ENCODE measurements at regions not wholly inside any gene's neighbourhood (a gene's known extent, or its start where the extent isn't known, plus 50 kb on each side); places are given as distances from the start of the nearest gene placed in this dataset.

GRCh38 chrX:68945603-68946228 is 116.9 kb downstream of the EFNB1 start:
- Mint-ChIP-seq H3K9me3 (no peaks in the 10 kb centered on the region), H3K27ac (no peak overlapping the region), H3K36me3 (no peaks in the 10 kb centered on the region), H3K27me3 (peaks cover 7% of the 10 kb centered on the region), H3K4me1 (no peaks in the 10 kb centered on the region), H3K4me3 (no peak overlapping the region)
- no peak for ATAC-seq

- peaks cover 13% of the 10 kb centered on the region for H3K27me3 Mint-ChIP-seq
- no peaks in the 10 kb centered on the region for H3K9me3 Mint-ChIP-seq
- ATAC-seq = no peak
- no peaks in the 10 kb centered on the region for H3K36me3 Mint-ChIP-seq
- H3K4me3 Mint-ChIP-seq = no peak overlapping the region
- no peaks in the 10 kb centered on the region for H3K4me1 Mint-ChIP-seq
- H3K27ac Mint-ChIP-seq = no peak overlapping the region
Observed at GRCh38 chrX:68945081-68945602, 116.3 kb downstream of the EFNB1 start.

- H3K27ac Mint-ChIP-seq = no peak overlapping the region
- peaks cover 13% of the 10 kb centered on the region for H3K27me3 Mint-ChIP-seq
Observed at GRCh38 chrX:68944211-68944610, 115.4 kb downstream of the EFNB1 start.

GRCh38 chrX:68942840-68943239 is 114.0 kb downstream of the EFNB1 start:
- no peak for ATAC-seq

More at GRCh38 chrX:68944211-68944610, 115.4 kb downstream of the EFNB1 start:
- H3K36me3 Mint-ChIP-seq = no peaks in the 10 kb centered on the region
- no peaks in the 10 kb centered on the region for H3K4me1 Mint-ChIP-seq
- ATAC-seq = no peak
- H3K4me3 Mint-ChIP-seq = no peak overlapping the region
- H3K9me3 Mint-ChIP-seq = no peaks in the 10 kb centered on the region

GRCh38 chrX:68942104-68942503 is 113.3 kb downstream of the EFNB1 start:
- Mint-ChIP-seq H3K4me1 (no peaks in the 10 kb centered on the region), H3K27ac (no peak overlapping the region), H3K36me3 (no peaks in the 10 kb centered on the region)

More at GRCh38 chrX:68942840-68943239, 114.0 kb downstream of the EFNB1 start:
- Mint-ChIP-seq H3K4me1 (no peaks in the 10 kb centered on the region), H3K27me3 (peaks cover 13% of the 10 kb centered on the region), H3K9me3 (no peaks in the 10 kb centered on the region), H3K36me3 (no peaks in the 10 kb centered on the region), H3K4me3 (no peak overlapping the region), H3K27ac (no peak overlapping the region)

GRCh38 chrX:68941385-68941952 is 112.6 kb downstream of the EFNB1 start:
- H3K27me3 Mint-ChIP-seq = peaks cover 13% of the 10 kb centered on the region
- H3K4me1 Mint-ChIP-seq = no peaks in the 10 kb centered on the region
- no peak for ATAC-seq
- H3K36me3 Mint-ChIP-seq = no peaks in the 10 kb centered on the region
- H3K4me3 Mint-ChIP-seq = no peak overlapping the region
- no peak overlapping the region for H3K27ac Mint-ChIP-seq
- no peaks in the 10 kb centered on the region for H3K9me3 Mint-ChIP-seq

More at GRCh38 chrX:68942104-68942503, 113.3 kb downstream of the EFNB1 start:
- H3K4me3 Mint-ChIP-seq = no peak overlapping the region
- ATAC-seq = no peak
- peaks cover 13% of the 10 kb centered on the region for H3K27me3 Mint-ChIP-seq
- no peaks in the 10 kb centered on the region for H3K9me3 Mint-ChIP-seq

- no peaks in the 10 kb centered on the region for H3K36me3 Mint-ChIP-seq
- no peaks in the 10 kb centered on the region for H3K9me3 Mint-ChIP-seq
- no peak overlapping the region for H3K4me3 Mint-ChIP-seq
- H3K27me3 Mint-ChIP-seq = peaks cover 13% of the 10 kb centered on the region
- no peak for ATAC-seq
- H3K4me1 Mint-ChIP-seq = no peaks in the 10 kb centered on the region
- H3K27ac Mint-ChIP-seq = no peak overlapping the region
Observed at GRCh38 chrX:68940601-68941000, 111.8 kb downstream of the EFNB1 start.

DNA sequence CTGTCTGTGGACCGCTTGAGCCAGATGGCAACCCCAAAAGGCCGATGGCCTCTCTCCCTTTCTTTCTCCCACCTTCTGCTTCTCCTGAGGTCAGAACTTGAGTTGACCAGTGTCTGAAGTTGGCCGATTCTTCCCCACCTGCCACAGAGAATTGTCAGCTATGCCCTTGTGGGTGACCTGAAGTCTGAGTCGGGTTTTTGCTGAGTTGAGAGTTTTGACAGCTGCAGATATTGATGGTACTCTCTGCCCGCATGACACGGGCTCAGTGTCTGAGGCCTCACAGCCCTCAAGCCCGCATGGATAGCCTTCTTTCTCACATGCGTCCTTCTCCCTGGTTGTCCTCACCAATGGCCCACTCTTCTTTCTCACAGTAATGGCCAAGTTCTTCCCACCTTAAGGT is 111.0 kb downstream of the EFNB1 start:
- Mint-ChIP-seq H3K4me1 (no peaks in the 10 kb centered on the region), H3K9me3 (no peaks in the 10 kb centered on the region), H3K27ac (no peak overlapping the region), H3K4me3 (no peak overlapping the region), H3K27me3 (peaks cover 13% of the 10 kb centered on the region), H3K36me3 (no peaks in the 10 kb centered on the region)
- no peak for ATAC-seq

DNA sequence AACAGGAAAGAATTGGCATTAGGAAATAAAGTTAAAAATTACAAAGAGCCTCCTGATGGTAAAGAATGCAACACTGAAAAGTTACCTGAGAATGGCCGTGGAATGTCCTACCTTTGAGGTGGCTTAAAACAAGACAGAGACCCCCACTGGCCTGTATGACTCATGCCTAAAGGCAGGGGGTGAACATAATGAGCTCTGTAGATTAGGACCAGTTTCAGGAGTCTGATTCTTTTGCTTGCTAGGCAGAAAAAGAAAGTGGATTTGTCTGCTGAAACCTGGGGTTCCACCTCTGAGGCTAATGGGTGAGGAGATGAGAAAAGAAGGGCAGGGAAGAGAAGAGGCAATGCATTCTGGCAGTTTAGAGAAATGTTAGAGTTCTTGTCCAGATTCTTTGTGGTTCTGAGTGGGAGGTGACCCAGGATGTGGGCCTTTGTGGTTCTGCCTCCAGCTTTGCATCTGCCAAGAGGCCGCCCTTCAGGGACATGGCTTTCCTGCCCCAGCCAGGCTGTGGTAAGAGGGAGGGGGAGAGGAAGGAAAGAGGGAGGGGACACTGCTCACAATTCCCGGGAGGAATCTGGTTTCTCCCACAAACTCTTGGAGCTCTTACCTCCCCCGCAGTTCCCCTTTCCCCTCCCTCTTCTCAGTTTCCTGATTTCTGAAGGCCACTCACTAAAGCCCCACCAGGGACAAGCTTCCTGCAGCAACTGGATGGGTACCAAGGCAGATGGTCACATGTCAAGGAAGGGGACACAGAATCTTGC is 109.6 kb downstream of the EFNB1 start:
- Mint-ChIP-seq H3K9me3 (no peaks in the 10 kb centered on the region), H3K4me1 (no peaks in the 10 kb centered on the region), H3K4me3 (no peak overlapping the region), H3K27ac (no peak overlapping the region), H3K27me3 (peaks cover 13% of the 10 kb centered on the region), H3K36me3 (no peaks in the 10 kb centered on the region)
- no peak for ATAC-seq

DNA sequence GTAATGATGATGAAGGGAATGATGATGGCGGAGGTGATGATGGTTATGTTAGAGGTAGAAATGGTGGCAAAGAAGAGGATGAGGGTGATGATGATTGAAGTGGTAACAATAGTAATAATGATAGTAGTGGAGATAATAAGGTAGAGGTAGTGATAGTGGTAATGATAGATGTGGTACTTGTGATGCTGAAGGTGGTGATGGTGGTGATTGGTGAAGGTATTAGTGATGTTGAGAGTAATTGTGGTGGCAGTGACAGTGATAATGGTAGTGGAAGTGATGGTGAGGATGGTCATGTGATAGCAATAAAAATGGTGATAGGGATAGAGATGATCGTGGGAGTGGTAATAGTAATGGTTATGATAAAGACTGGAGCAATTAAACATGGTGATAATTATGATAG is 108.8 kb downstream of the EFNB1 start:
- H3K4me3 Mint-ChIP-seq = no peak overlapping the region
- H3K9me3 Mint-ChIP-seq = no peaks in the 10 kb centered on the region
- peaks cover 13% of the 10 kb centered on the region for H3K27me3 Mint-ChIP-seq
- H3K27ac Mint-ChIP-seq = no peak overlapping the region
- no peak for ATAC-seq
- no peaks in the 10 kb centered on the region for H3K36me3 Mint-ChIP-seq
- H3K4me1 Mint-ChIP-seq = no peaks in the 10 kb centered on the region

GRCh38 chrX:68936608-68937007 is 107.8 kb downstream of the EFNB1 start:
- no peak overlapping the region for H3K27ac Mint-ChIP-seq
- H3K9me3 Mint-ChIP-seq = no peaks in the 10 kb centered on the region
- no peaks in the 10 kb centered on the region for H3K4me1 Mint-ChIP-seq
- H3K36me3 Mint-ChIP-seq = no peaks in the 10 kb centered on the region
- no peak for ATAC-seq
- peaks cover 13% of the 10 kb centered on the region for H3K27me3 Mint-ChIP-seq
- no peak overlapping the region for H3K4me3 Mint-ChIP-seq

DNA sequence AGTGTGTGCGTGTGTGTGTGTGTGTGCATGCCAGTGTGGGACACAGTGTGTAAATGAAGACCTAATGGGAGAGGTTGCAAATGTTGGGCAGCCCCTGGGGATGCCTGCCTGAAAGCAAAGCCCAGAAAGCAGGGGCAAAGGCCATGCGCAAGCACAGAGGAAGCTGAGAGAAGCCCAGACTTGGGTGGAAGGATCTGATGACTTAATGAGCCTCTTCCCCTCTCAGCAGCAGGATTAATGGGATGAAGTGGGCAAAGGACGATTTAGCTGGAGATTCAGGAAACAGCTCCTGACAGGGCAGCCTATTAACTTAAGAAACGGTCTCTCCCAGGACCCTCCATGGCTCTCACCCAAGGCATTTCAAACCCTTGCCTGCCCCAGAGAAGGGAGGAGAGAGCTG is 107.3 kb downstream of the EFNB1 start:
- Mint-ChIP-seq H3K36me3 (no peaks in the 10 kb centered on the region), H3K27me3 (peaks cover 11% of the 10 kb centered on the region), H3K4me1 (no peaks in the 10 kb centered on the region), H3K4me3 (no peak overlapping the region), H3K27ac (no peak overlapping the region), H3K9me3 (no peaks in the 10 kb centered on the region)
- no peak for ATAC-seq

GRCh38 chrX:68935362-68935761 is 106.5 kb downstream of the EFNB1 start:
- no peaks in the 10 kb centered on the region for H3K9me3 Mint-ChIP-seq
- H3K36me3 Mint-ChIP-seq = no peaks in the 10 kb centered on the region
- no peak for ATAC-seq
- H3K4me1 Mint-ChIP-seq = no peaks in the 10 kb centered on the region
- H3K27me3 Mint-ChIP-seq = peaks cover 3% of the 10 kb centered on the region
- H3K27ac Mint-ChIP-seq = no peak overlapping the region
- H3K4me3 Mint-ChIP-seq = no peak overlapping the region

- Mint-ChIP-seq H3K4me3 (no peak overlapping the region), H3K27me3 (no peaks in the 10 kb centered on the region)
Observed at GRCh38 chrX:68934922-68935321, 106.1 kb downstream of the EFNB1 start.

DNA sequence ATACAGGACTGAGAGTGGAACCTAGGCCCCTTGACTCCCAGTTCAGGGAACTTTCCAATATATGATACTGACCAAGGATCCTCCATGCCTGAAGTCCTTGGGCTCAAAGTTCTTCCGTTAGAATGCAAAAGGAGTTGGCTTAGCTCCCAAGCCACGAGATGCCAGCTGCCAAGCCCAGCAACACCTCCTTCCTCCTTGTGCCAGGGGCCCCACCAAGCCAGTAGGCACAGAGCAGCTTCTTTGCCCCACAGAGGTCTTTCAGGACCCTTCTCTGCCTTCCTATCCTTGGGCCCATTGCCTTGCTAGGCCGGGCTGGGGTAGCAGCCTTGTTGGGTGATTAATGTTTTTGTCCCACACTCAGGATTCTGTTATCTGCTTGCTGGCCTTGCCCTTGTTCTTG is 105.6 kb downstream of the EFNB1 start:
- Mint-ChIP-seq H3K27me3 (no peaks in the 10 kb centered on the region), H3K36me3 (no peaks in the 10 kb centered on the region), H3K9me3 (no peaks in the 10 kb centered on the region), H3K4me3 (no peak overlapping the region), H3K27ac (no peak overlapping the region), H3K4me1 (no peaks in the 10 kb centered on the region)
- no peak for ATAC-seq

More at GRCh38 chrX:68934922-68935321, 106.1 kb downstream of the EFNB1 start:
- Mint-ChIP-seq H3K27ac (no peak overlapping the region), H3K36me3 (no peaks in the 10 kb centered on the region), H3K9me3 (no peaks in the 10 kb centered on the region), H3K4me1 (no peaks in the 10 kb centered on the region)
- ATAC-seq = no peak

DNA sequence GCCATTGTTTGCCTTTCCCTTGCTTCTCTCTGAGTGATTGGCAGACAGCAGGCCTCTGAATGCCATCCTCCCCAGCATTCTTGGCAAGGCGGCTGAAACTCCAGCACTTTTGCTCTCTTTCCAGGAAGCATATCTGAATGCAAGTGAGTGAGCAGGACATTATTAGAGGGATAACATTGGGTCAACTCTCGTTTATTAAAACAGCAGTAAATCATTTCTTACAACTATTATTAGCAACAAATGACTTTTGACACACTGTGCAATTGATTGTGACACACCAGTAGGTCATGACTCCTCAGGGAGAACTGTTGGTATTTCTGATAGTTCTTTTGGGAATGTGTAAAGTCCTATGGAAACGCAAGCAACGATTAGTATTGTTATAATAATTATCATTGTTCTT is 103.8 kb downstream of the EFNB1 start:
- Mint-ChIP-seq H3K4me1 (no peaks in the 10 kb centered on the region), H3K9me3 (no peaks in the 10 kb centered on the region), H3K36me3 (no peaks in the 10 kb centered on the region), H3K27me3 (no peaks in the 10 kb centered on the region), H3K27ac (no peak overlapping the region), H3K4me3 (no peak overlapping the region)
- ATAC-seq = no peak
